ENCODE measurements at regions not wholly inside any gene's neighbourhood (a gene's known extent, or its start where the extent isn't known, plus 50 kb on each side); places are given as distances from the start of the nearest gene placed in this dataset.

GRCh38 chr13:60220072-60220471, 56.3 kb upstream of the DIAPH3 start:
- TF ChIP-seq TSHZ2 (CRISPR knock-in tag; IDR thresholded peaks at IDR 0.05) (no peak), POU6F1 (CRISPR knock-in tag; IDR thresholded peaks at IDR 0.05; ENCODE audit: borderline replicate concordance, low read depth) (no peak), ISL1 (CRISPR knock-in tag; IDR thresholded peaks at IDR 0.05) (no peak)
